ENCODE measurements at regions not wholly inside any gene's neighbourhood (a gene's known extent, or its start where the extent isn't known, plus 50 kb on each side); places are given as distances from the start of the nearest gene placed in this dataset.

- no peak for DNase-seq (ENCODE audit: low read depth)
- no peak overlapping the region for H3K4me3 ChIP-seq (ENCODE audit: low read length)
- no peak for TF ChIP-seq CTCF (conservative IDR thresholded peaks at IDR 0.05; ENCODE audit: low read depth, low read length)
Observed at GRCh38 chr3:16064642-16065414, 109.7 kb upstream of the GALNT15 start.

DNA sequence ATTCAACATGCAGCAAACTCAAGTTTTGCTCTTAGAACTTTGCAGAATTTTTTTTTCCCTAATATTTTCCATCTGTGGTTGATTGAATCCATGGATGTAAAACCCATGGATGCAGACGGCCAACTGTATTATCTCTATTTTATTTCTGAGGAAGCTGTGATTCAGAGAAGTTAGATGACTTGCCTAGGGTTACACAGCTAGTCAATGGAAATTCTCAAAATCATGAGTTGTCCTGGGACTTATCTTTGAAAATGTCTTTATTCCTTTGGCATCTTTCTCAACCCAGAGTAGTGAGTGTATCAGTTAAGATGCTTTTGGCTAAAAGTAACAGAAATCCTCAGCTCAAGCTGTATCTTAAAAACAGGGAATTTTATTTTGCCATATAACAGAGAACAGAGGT, 107.9 kb upstream of the GALNT15 start:
- H3K4me3 ChIP-seq (ENCODE audit: low read length): no peak overlapping the region
- TF ChIP-seq CTCF (conservative IDR thresholded peaks at IDR 0.05; ENCODE audit: low read depth, low read length): no peak
- no peak for DNase-seq (ENCODE audit: low read depth)

GRCh38 chr3:16066975-16067374, 107.5 kb upstream of the GALNT15 start:
- no peak for DNase-seq (ENCODE audit: low read depth)
- TF ChIP-seq CTCF (conservative IDR thresholded peaks at IDR 0.05; ENCODE audit: low read depth, low read length): no peak

DNA sequence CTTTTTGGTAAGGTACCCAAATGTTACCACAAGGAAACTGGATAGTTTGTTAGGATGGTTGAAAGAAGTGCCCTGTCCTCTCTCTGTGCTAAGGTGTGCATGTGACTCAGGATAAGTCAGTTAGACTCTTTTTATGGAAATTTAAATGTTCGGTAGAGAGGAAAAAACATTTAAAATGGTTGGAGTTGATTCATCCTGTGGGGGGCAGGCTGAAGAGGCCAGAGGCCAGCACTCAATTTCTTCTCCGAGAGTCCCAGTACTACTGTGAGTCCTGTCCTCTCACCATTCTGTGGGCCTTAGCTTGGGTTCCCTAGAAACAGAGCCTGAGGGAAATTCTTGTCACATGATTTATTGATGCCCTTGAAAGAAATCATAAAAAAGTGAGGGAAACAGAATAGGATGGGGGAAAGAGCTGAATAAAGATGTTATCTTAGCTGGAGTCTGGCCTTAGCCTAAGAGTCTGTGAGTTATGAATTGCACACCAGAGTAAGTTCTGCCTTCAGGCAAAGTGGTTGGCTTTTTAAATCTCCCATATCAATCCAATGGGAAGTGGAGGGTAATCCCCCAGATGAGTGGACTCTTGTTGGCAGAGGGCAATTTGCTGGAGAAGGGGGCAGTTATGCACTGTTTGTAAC, 106.5 kb upstream of the GALNT15 start:
- no peak overlapping the region for H3K4me3 ChIP-seq (ENCODE audit: low read length)
- DNase-seq (ENCODE audit: low read depth): no peak
- no peak for TF ChIP-seq CTCF (conservative IDR thresholded peaks at IDR 0.05; ENCODE audit: low read depth, low read length)

More at GRCh38 chr3:16066975-16067374, 107.5 kb upstream of the GALNT15 start:
- no peak overlapping the region for H3K4me3 ChIP-seq (ENCODE audit: low read length)

DNA sequence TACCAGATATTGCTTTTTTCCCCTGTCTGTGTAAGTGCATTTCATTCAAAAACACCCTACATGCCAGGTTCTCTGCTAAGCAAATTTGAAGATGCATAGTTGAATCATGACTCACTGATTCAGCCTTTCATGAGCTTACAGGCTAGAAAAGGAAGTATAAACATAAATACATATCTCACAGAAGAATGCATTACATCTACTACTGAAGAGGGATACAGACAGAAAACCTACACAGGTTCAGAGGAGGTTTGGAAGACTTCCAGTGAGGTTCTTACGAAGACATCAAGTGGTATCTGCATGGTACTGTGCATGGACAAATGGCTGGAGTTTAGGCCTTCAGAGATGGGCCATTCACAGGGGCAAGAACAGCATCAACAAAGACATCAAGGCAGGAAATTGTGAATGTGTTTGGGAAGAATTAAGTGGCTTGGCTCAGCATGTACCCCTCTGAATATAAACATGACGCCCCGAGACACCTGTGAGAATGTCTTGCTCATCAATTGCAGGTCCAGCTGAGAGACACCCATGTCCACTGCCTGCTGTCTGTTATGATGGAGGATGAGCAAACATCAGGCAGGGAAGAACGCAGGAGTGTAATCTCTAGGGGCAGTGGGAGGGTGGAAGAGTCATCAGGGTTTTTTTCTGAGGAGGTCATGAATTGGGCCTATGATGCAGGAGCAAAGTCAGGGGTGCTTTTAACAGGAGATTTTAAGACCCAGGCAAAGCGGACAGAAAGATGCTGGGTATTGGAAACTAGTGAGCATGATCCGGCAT, 105.1 kb upstream of the GALNT15 start:
- DNase-seq (ENCODE audit: low read depth): peak; percentile 81
- no peak overlapping the region for H3K4me3 ChIP-seq (ENCODE audit: low read length)
- TF ChIP-seq CTCF (conservative IDR thresholded peaks at IDR 0.05; ENCODE audit: low read depth, low read length): no peak

DNA sequence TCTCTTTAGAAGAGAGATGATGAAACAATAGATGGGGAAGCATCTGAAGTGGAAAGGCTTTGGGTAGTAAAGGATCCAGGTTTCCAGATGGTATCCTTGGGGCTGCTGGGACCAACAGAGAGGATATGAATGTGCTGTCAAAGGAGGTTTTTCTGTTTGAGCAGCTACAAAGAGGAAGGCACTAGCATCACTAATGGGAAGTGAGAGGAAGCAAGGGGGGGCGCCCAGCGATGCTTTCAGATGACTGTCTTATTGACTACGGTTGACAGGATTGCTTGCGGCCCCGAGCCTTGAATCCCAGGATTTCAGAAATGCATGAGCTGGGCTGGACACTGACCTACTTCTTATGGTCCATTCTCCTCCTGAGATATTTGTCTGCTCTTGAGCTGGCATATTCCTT, 103.8 kb upstream of the GALNT15 start:
- DNase-seq (ENCODE audit: low read depth): no peak
- H3K4me3 ChIP-seq (ENCODE audit: low read length): no peak overlapping the region
- no peak for TF ChIP-seq CTCF (conservative IDR thresholded peaks at IDR 0.05; ENCODE audit: low read depth, low read length)

Data from retinal pigment epithelial cell (primary cell).